ENCODE measurements at regions not wholly inside any gene's neighbourhood (a gene's known extent, or its start where the extent isn't known, plus 50 kb on each side); places are given as distances from the start of the nearest gene placed in this dataset.
"Not testable (repeated sequence)": the region's sequence is repeated elsewhere in the genome, so short reads cannot be mapped to it uniquely, and the experiment has no call there.

- TF ChIP-seq POLR2A (IDR thresholded peaks at IDR 0.05), result not testable (repeated sequence)
- TF ChIP-seq, protein P1, sequence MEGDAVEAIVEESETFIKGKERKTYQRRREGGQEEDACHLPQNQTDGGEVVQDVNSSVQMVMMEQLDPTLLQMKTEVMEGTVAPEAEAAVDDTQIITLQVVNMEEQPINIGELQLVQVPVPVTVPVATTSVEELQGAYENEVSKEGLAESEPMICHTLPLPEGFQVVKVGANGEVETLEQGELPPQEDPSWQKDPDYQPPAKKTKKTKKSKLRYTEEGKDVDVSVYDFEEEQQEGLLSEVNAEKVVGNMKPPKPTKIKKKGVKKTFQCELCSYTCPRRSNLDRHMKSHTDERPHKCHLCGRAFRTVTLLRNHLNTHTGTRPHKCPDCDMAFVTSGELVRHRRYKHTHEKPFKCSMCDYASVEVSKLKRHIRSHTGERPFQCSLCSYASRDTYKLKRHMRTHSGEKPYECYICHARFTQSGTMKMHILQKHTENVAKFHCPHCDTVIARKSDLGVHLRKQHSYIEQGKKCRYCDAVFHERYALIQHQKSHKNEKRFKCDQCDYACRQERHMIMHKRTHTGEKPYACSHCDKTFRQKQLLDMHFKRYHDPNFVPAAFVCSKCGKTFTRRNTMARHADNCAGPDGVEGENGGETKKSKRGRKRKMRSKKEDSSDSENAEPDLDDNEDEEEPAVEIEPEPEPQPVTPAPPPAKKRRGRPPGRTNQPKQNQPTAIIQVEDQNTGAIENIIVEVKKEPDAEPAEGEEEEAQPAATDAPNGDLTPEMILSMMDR (IDR thresholded peaks at IDR 0.05), result not testable (repeated sequence)
These were observed 246.4 kb upstream of the TCERG1L start for GRCh38 chr10:131557956-131558355.
